ENCODE measurements at regions not wholly inside any gene's neighbourhood (a gene's known extent, or its start where the extent isn't known, plus 50 kb on each side); places are given as distances from the start of the nearest gene placed in this dataset.

- Histone ChIP-seq H3K27ac (no peak overlapping the region), H3K36me3 (no peaks in the 10 kb centered on the region), H3K27me3 (no peaks in the 10 kb centered on the region), H3K9me3 (no peaks in the 10 kb centered on the region), H3K4me3 (no peak overlapping the region), H3K4me1 (peaks cover 0 to 18% (median 16%) of the 10 kb centered on the region in 4 donors)
- DNase-seq = no peak
- intact Hi-C loops (cut with DNase I) = loop anchor here (5.0 kb wide), 2 partner anchors 83 to 98 kb away; no protein-coding TSS in a partner anchor
- TF ChIP-seq POLR2AphosphoS5 (IDR thresholded peaks at IDR 0.05) (no peak), EP300 (IDR thresholded peaks at IDR 0.05) (no peak), CTCF (IDR thresholded peaks at IDR 0.05) (no peak), POLR2A (IDR thresholded peaks at IDR 0.05) (no peak)
- 92 to 94% methylated on average over 6 of the region's 6 CpGs for WGBS, 2 donors
These were observed 102.3 kb upstream of the ID2 start for GRCh38 chr2:8579485-8580085.

- Histone ChIP-seq H3K36me3 (no peaks in the 10 kb centered on the region), H3K4me3 (no peak overlapping the region), H3K9me3 (no peaks in the 10 kb centered on the region), H3K27ac (no peak overlapping the region), H3K27me3 (no peaks in the 10 kb centered on the region), H3K4me1 (peaks cover 0 to 18% (median 16%) of the 10 kb centered on the region in 4 donors)
- DNase-seq = no peak
- intact Hi-C loops (cut with DNase I) = loop anchor here (5.0 kb wide), 2 partner anchors 82 to 97 kb away; no protein-coding TSS in a partner anchor
- WGBS, 2 donors = 76 to 82% methylated on average over 16 of the region's 16 CpGs
- TF ChIP-seq CTCF (IDR thresholded peaks at IDR 0.05) (no peak), POLR2A (IDR thresholded peaks at IDR 0.05) (no peak), POLR2AphosphoS5 (IDR thresholded peaks at IDR 0.05) (no peak), EP300 (IDR thresholded peaks at IDR 0.05) (no peak)
These were observed 101.3 kb upstream of the ID2 start for GRCh38 chr2:8580316-8581233.

GRCh38 chr2:8581234-8581561, 100.7 kb upstream of the ID2 start:
- WGBS, 2 donors = 39 to 58% methylated on average over 6 of the region's 6 CpGs
- Histone ChIP-seq H3K27me3 (no peaks in the 10 kb centered on the region), H3K4me1 (peaks cover 0 to 18% (median 16%) of the 10 kb centered on the region in 4 donors), H3K36me3 (no peaks in the 10 kb centered on the region), H3K9me3 (no peaks in the 10 kb centered on the region), H3K27ac (no peak overlapping the region), H3K4me3 (no peak overlapping the region)
- TF ChIP-seq POLR2A (IDR thresholded peaks at IDR 0.05) (no peak), CTCF (IDR thresholded peaks at IDR 0.05) (no peak), EP300 (IDR thresholded peaks at IDR 0.05) (no peak), POLR2AphosphoS5 (IDR thresholded peaks at IDR 0.05) (no peak)
- intact Hi-C loops (cut with DNase I) = loop anchor here (5.0 kb wide), 2 partner anchors 81 to 96 kb away; no protein-coding TSS in a partner anchor
- no peak for DNase-seq

- H3K27me3 ChIP-seq = no peaks in the 10 kb centered on the region
- H3K27ac ChIP-seq = peak overlapping the region in 1 of 4 donors; percentile 80
- H3K36me3 ChIP-seq = no peaks in the 10 kb centered on the region
- H3K4me1 ChIP-seq = peaks cover 0 to 18% (median 16%) of the 10 kb centered on the region in 4 donors
- intact Hi-C loops (cut with DNase I) = loop anchor here (5.0 kb wide), 2 partner anchors 81 to 96 kb away; no protein-coding TSS in a partner anchor
- no peak overlapping the region for H3K4me3 ChIP-seq
- no peak for DNase-seq
- H3K9me3 ChIP-seq = no peaks in the 10 kb centered on the region
- TF ChIP-seq POLR2A (IDR thresholded peaks at IDR 0.05) (no peak), CTCF (IDR thresholded peaks at IDR 0.05) (no peak), EP300 (IDR thresholded peaks at IDR 0.05) (no peak), POLR2AphosphoS5 (IDR thresholded peaks at IDR 0.05) (no peak)
- WGBS, 2 donors = 86 to 90% methylated on average over 6 of the region's 6 CpGs
These were observed 100.2 kb upstream of the ID2 start for GRCh38 chr2:8581601-8582041.
